ENCODE measurements at regions not wholly inside any gene's neighbourhood (a gene's known extent, or its start where the extent isn't known, plus 50 kb on each side); places are given as distances from the start of the nearest gene placed in this dataset.

DNA sequence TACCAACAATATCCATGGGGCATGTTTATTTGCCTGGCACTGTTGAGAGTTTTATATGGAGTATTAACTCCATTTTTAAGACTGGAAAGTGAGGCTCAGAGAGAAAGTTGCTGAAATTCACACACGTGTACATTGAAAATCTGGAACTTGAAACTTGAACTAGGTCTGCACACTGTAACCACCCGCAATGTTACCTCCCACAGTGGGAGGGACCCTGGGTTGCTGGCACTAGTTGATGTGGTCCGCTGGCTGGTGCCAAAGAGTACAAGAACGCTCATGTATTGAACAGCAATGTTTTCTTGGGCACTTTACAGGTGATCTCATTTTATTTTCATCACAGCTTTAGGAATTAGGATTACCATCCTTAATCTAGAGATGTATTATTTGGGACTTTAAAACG lies 253.2 kb downstream of the INHBA start:
- no peak overlapping the region for H2AFZ ChIP-seq (ENCODE audit: low read depth, low read length)
- no peaks in the 10 kb centered on the region for H3K27me3 ChIP-seq (ENCODE audit: low read depth, low read length)
- H4K20me1 ChIP-seq (ENCODE audit: insufficient read depth, low read length): no peaks in the 10 kb centered on the region
- H3K9ac ChIP-seq (ENCODE audit: low read length): no peak overlapping the region
- H3K27ac ChIP-seq (ENCODE audit: low read length): no peak overlapping the region
- no peak overlapping the region for H3K4me2 ChIP-seq (ENCODE audit: low read length)
- no peak for TF ChIP-seq EZH2phosphoT487 (IDR thresholded peaks at IDR 0.05; ENCODE audit: low read depth)
- TF ChIP-seq, protein P1, sequence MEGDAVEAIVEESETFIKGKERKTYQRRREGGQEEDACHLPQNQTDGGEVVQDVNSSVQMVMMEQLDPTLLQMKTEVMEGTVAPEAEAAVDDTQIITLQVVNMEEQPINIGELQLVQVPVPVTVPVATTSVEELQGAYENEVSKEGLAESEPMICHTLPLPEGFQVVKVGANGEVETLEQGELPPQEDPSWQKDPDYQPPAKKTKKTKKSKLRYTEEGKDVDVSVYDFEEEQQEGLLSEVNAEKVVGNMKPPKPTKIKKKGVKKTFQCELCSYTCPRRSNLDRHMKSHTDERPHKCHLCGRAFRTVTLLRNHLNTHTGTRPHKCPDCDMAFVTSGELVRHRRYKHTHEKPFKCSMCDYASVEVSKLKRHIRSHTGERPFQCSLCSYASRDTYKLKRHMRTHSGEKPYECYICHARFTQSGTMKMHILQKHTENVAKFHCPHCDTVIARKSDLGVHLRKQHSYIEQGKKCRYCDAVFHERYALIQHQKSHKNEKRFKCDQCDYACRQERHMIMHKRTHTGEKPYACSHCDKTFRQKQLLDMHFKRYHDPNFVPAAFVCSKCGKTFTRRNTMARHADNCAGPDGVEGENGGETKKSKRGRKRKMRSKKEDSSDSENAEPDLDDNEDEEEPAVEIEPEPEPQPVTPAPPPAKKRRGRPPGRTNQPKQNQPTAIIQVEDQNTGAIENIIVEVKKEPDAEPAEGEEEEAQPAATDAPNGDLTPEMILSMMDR (IDR thresholded peaks at IDR 0.05; ENCODE audit: low read depth, low read length): no peak
- no peaks in the 10 kb centered on the region for H3K9me3 ChIP-seq (ENCODE audit: insufficient read depth, low read length)
- H3K4me3 ChIP-seq (ENCODE audit: low read length): no peak overlapping the region
- H3K79me2 ChIP-seq (ENCODE audit: low read length): no peaks in the 10 kb centered on the region
- H3K4me1 ChIP-seq (ENCODE audit: low read length): no peaks in the 10 kb centered on the region
- H3K36me3 ChIP-seq (replicated peaks; ENCODE audit: low read depth, low read length): no peaks in the 10 kb centered on the region

DNA sequence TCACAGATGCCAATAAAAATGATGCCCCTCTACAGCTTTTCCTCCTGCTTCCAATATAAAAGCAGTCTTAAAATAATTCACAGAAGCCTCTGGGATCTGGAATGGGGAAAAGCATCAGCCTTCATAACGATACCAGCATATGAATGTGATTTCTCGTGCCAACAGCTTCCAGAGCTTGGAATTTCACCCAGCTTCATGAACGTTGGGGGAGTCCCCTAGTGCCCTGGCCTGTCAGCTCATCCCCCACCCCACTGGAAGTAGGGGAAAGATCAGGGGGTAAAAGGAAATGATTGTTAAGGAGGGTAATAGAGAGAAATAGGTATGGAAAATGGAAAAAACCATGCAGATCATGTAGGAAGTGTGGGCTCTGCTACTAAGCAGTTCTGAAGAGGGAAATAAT lies 253.6 kb downstream of the INHBA start:
- H2AFZ ChIP-seq (ENCODE audit: low read depth, low read length): no peak overlapping the region
- no peaks in the 10 kb centered on the region for H3K9me3 ChIP-seq (ENCODE audit: insufficient read depth, low read length)
- no peak overlapping the region for H3K9ac ChIP-seq (ENCODE audit: low read length)
- H3K4me2 ChIP-seq (ENCODE audit: low read length): no peak overlapping the region
- H3K4me3 ChIP-seq (ENCODE audit: low read length): no peak overlapping the region
- H3K27me3 ChIP-seq (ENCODE audit: low read depth, low read length): no peaks in the 10 kb centered on the region
- no peaks in the 10 kb centered on the region for H3K79me2 ChIP-seq (ENCODE audit: low read length)
- H3K4me1 ChIP-seq (ENCODE audit: low read length): no peaks in the 10 kb centered on the region
- no peak overlapping the region for H3K27ac ChIP-seq (ENCODE audit: low read length)
- TF ChIP-seq, protein P1 (IDR thresholded peaks at IDR 0.05; ENCODE audit: low read depth, low read length): no peak
- no peak for TF ChIP-seq EZH2phosphoT487 (IDR thresholded peaks at IDR 0.05; ENCODE audit: low read depth)
- H3K36me3 ChIP-seq (replicated peaks; ENCODE audit: low read depth, low read length): no peaks in the 10 kb centered on the region
- no peaks in the 10 kb centered on the region for H4K20me1 ChIP-seq (ENCODE audit: insufficient read depth, low read length)

DNA sequence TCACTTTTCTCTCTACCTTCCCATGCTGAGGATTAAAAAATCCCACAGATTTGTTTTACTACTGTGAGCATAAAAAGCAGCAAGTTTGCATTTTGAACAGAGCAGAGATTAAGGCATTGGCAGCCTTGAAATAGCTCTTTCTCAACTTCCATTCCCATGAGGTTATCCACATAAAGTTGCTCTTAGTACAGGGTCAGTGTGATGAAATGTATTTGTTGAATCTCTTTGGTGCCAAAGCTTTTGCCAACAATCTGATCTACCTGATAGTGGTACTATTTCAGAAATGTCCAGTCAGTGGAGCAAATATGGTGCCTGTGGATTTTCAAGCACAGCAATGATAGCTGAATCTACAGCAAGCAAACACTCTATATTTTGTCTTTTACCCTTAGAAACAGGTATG lies 254.8 kb downstream of the INHBA start:
- Histone ChIP-seq H3K4me2 (ENCODE audit: low read length) (no peak overlapping the region), H2AFZ (ENCODE audit: low read depth, low read length) (no peak overlapping the region), H3K9ac (ENCODE audit: low read length) (no peak overlapping the region), H3K27me3 (ENCODE audit: low read depth, low read length) (no peaks in the 10 kb centered on the region), H3K9me3 (ENCODE audit: insufficient read depth, low read length) (no peaks in the 10 kb centered on the region), H3K4me1 (ENCODE audit: low read length) (no peaks in the 10 kb centered on the region), H3K36me3 (replicated peaks; ENCODE audit: low read depth, low read length) (no peaks in the 10 kb centered on the region), H3K79me2 (ENCODE audit: low read length) (no peaks in the 10 kb centered on the region), H3K27ac (ENCODE audit: low read length) (no peak overlapping the region), H4K20me1 (ENCODE audit: insufficient read depth, low read length) (no peaks in the 10 kb centered on the region), H3K4me3 (ENCODE audit: low read length) (no peak overlapping the region)
- no peak for TF ChIP-seq EZH2phosphoT487 (IDR thresholded peaks at IDR 0.05; ENCODE audit: low read depth)
- TF ChIP-seq, protein P1 (IDR thresholded peaks at IDR 0.05; ENCODE audit: low read depth, low read length): no peak

DNA sequence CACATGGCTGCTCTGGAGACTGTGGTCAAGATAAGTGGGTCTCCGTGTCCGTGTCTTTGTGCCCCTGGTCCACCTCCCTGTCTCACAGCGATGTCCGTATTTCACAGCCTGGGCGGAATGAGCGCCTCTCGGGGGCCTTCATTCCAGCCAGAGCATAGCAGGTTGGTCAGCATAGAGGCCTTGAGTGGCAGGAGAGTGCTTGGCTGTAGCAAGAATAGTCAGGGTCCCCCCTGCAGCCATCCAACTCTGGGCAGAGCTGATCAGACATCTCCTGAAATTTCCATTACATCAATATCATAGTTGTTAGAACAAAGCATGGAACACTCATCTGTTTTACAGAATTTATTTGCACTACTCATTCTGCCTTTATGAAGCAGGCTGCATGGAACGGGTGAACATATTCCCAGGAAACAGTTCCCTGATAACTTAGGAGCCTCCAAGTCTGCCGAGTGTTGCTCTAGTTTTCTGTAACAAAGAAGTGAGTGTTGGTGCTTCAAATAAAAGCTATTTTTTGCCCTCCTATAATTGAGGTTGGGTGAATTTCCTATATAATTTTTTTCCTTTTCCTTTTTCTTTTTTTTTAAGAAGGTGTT lies 255.3 kb downstream of the INHBA start:
- no peak for TF ChIP-seq EZH2phosphoT487 (IDR thresholded peaks at IDR 0.05; ENCODE audit: low read depth)
- TF ChIP-seq, protein P1 (IDR thresholded peaks at IDR 0.05; ENCODE audit: low read depth, low read length): no peak
- Histone ChIP-seq H3K27me3 (ENCODE audit: low read depth, low read length) (no peaks in the 10 kb centered on the region), H3K9ac (ENCODE audit: low read length) (no peak overlapping the region), H4K20me1 (ENCODE audit: insufficient read depth, low read length) (no peaks in the 10 kb centered on the region), H3K4me2 (ENCODE audit: low read length) (no peak overlapping the region), H3K4me3 (ENCODE audit: low read length) (no peak overlapping the region), H3K36me3 (replicated peaks; ENCODE audit: low read depth, low read length) (no peaks in the 10 kb centered on the region), H3K27ac (ENCODE audit: low read length) (no peak overlapping the region), H3K79me2 (ENCODE audit: low read length) (no peaks in the 10 kb centered on the region), H3K9me3 (ENCODE audit: insufficient read depth, low read length) (no peaks in the 10 kb centered on the region), H2AFZ (ENCODE audit: low read depth, low read length) (no peak overlapping the region), H3K4me1 (ENCODE audit: low read length) (no peaks in the 10 kb centered on the region)

Measured in OCI-LY3 (cell line).